HCT116 (cell line): ENCODE measurements at regions not wholly inside any gene's neighbourhood (a gene's known extent, or its start where the extent isn't known, plus 50 kb on each side); places are given as distances from the start of the nearest gene placed in this dataset.

Experiments used
- CTCF ChIP-seq, 3 experiments: fragments of 200-600 bp in 1 of 3; sonication (generic) in 1 of 3; IDR thresholded peaks in 2 of 3; conservative IDR thresholded peaks in 1 of 3; 2 replicates each; pipeline ENCODE4 v1.5.1; 2012 to 2017; ENCODE audit warnings: low read depth in 2 of 3, low read length in 2 of 3, antibody characterized with exemption in 1 of 3, borderline replicate concordance in 1 of 3, control low read depth in 1 of 3, mild to moderate bottlenecking in 1 of 3, mixed read lengths in 1 of 3, mixed run types in 1 of 3, moderate library complexity in 1 of 3; ENCODE audit not compliant: insufficient read depth in 1 of 3
- ELF1 ChIP-seq: IDR thresholded peaks from 2 replicates; pipeline ENCODE4 v1.6.1; 2012; ENCODE audit warnings: low read depth, borderline replicate concordance
- POLR2A ChIP-seq: IDR thresholded peaks from 2 replicates; pipeline ENCODE4 v1.7.0; 2011; ENCODE audit warnings: borderline replicate concordance; ENCODE audit not compliant: insufficient read depth, insufficient read length; ENCODE audit errors: extremely low read depth
- POLR2AphosphoS5 ChIP-seq: IDR thresholded peaks from 2 replicates; pipeline ENCODE4 v1.6.1; 2011; ENCODE audit warnings: mild to moderate bottlenecking, low read depth, low read length, moderate library complexity
- SIN3A ChIP-seq: IDR thresholded peaks from 2 replicates; pipeline ENCODE4 v1.6.1; 2012; ENCODE audit warnings: low read depth
- ZBTB33 ChIP-seq: IDR thresholded peaks from 2 replicates; pipeline ENCODE4 v1.6.1; 2011; ENCODE audit warnings: mild to moderate bottlenecking, low read length, moderate library complexity; ENCODE audit not compliant: insufficient replicate concordance; ENCODE audit errors: extremely low read depth

GRCh38 chr2:136281281-136282114 is 163.5 kb upstream of the CXCR4 start:
- TF ChIP-seq CTCF (IDR thresholded peaks at IDR 0.05 in 2 of 3, conservative IDR thresholded peaks at IDR 0.05 in 1 of 3; ENCODE audit: borderline replicate concordance in 1 of 3, insufficient read depth in 1 of 3, low read depth in 2 of 3, low read length in 2 of 3): no peak
- no peak for TF ChIP-seq POLR2A
- no peak for TF ChIP-seq POLR2AphosphoS5
- TF ChIP-seq ELF1: no peak
- no peak for TF ChIP-seq SIN3A
- TF ChIP-seq ZBTB33: no peak
